ENCODE measurements at regions not wholly inside any gene's neighbourhood (a gene's known extent, or its start where the extent isn't known, plus 50 kb on each side); places are given as distances from the start of the nearest gene placed in this dataset.

- ChIA-PET POLR2A (ENCODE audit: unreplicated experiment) (no interaction called here), CTCF (no interaction called here)
- no TSS peak for BruUV-seq (replicated peaks)
- Histone ChIP-seq H3K9me3 (ENCODE audit: low read length) (no peaks in the 10 kb centered on the region), H3K9me2 (replicated peaks; ENCODE audit: low read length) (no peaks in the 10 kb centered on the region), H3K79me2 (ENCODE audit: low read length) (no peaks in the 10 kb centered on the region), H2AFZ (ENCODE audit: low read length) (no peak overlapping the region), H3K27me3 (ENCODE audit: low read length) (no peaks in the 10 kb centered on the region), H3K4me1 (ENCODE audit: insufficient read depth, low read length) (no peaks in the 10 kb centered on the region), H3F3A (ENCODE audit: low read length, unreplicated experiment) (no peaks in the 10 kb centered on the region), H3K27ac (ENCODE audit: low read length) (no peak overlapping the region), H3K9ac (ENCODE audit: low read length) (no peak overlapping the region), H4K20me1 (ENCODE audit: low read length) (no peaks in the 10 kb centered on the region), H3K4me2 (ENCODE audit: low read length) (no peak overlapping the region), H3K36me3 (ENCODE audit: low read depth, low read length) (no peaks in the 10 kb centered on the region), H3K4me3 (ENCODE audit: low read length) (no peak overlapping the region)
- intact Hi-C loops (cut with micrococcal nuclease): no loop called here
- ATAC-seq (no peak), DNase-seq (no peak)
- TF ChIP-seq EZH2phosphoT487 (IDR thresholded peaks at IDR 0.05; ENCODE audit: borderline replicate concordance, low read length) (no peak), CTCF (conservative IDR thresholded peaks at IDR 0.05; ENCODE audit: low read depth, low read length) (no peak), EZH2 (IDR thresholded peaks at IDR 0.05; ENCODE audit: low read length, unreplicated experiment) (no peak)
These were observed 279.8 kb downstream of the IKZF2 start for GRCh38 chr2:212871597-212871996.

GRCh38 chr2:212864186-212864585 lies 287.2 kb downstream of the IKZF2 start:
- Histone ChIP-seq H3K4me2 (ENCODE audit: low read length) (no peak overlapping the region), H2AFZ (ENCODE audit: low read length) (no peak overlapping the region), H4K20me1 (ENCODE audit: low read length) (no peaks in the 10 kb centered on the region), H3K27me3 (ENCODE audit: low read length) (no peaks in the 10 kb centered on the region), H3K36me3 (ENCODE audit: low read depth, low read length) (peaks cover 8% of the 10 kb centered on the region; the same call in 1 of the 2 replicates), H3F3A (ENCODE audit: low read length, unreplicated experiment) (no peaks in the 10 kb centered on the region), H3K4me1 (ENCODE audit: insufficient read depth, low read length) (no peaks in the 10 kb centered on the region), H3K9me3 (ENCODE audit: low read length) (peaks cover 10% of the 10 kb centered on the region; the same call in 1 of the 2 replicates), H3K79me2 (ENCODE audit: low read length) (no peaks in the 10 kb centered on the region), H3K4me3 (ENCODE audit: low read length) (no peak overlapping the region), H3K9ac (ENCODE audit: low read length) (no peak overlapping the region), H3K27ac (ENCODE audit: low read length) (no peak overlapping the region), H3K9me2 (replicated peaks; ENCODE audit: low read length) (no peaks in the 10 kb centered on the region)
- POLR2A ChIA-PET (ENCODE audit: unreplicated experiment): no interaction called here
- BruUV-seq (replicated peaks): no TSS peak
- ATAC-seq (no peak), DNase-seq (no peak)
- no peak for TF ChIP-seq CTCF (conservative IDR thresholded peaks at IDR 0.05; ENCODE audit: low read depth, low read length)
- CTCF ChIA-PET: no interaction called here
- intact Hi-C loops (cut with micrococcal nuclease): no loop called here

- Histone ChIP-seq H3K9me3 (ENCODE audit: low read length) (peaks cover 10% of the 10 kb centered on the region; the same call in 1 of the 2 replicates), H3K4me1 (ENCODE audit: insufficient read depth, low read length) (no peaks in the 10 kb centered on the region), H3K9ac (ENCODE audit: low read length) (no peak overlapping the region), H3K36me3 (ENCODE audit: low read depth, low read length) (peaks cover 8% of the 10 kb centered on the region; the same call in 1 of the 2 replicates), H4K20me1 (ENCODE audit: low read length) (no peaks in the 10 kb centered on the region), H3K27me3 (ENCODE audit: low read length) (no peaks in the 10 kb centered on the region), H3K79me2 (ENCODE audit: low read length) (no peaks in the 10 kb centered on the region), H2AFZ (ENCODE audit: low read length) (no peak overlapping the region), H3K9me2 (replicated peaks; ENCODE audit: low read length) (no peaks in the 10 kb centered on the region), H3K4me2 (ENCODE audit: low read length) (no peak overlapping the region), H3K4me3 (ENCODE audit: low read length) (no peak overlapping the region), H3F3A (ENCODE audit: low read length, unreplicated experiment) (no peaks in the 10 kb centered on the region), H3K27ac (ENCODE audit: low read length) (no peak overlapping the region)
- BruUV-seq (replicated peaks): no TSS peak
- ATAC-seq (peak; percentile 18; the same call in 1 of the 2 replicates), DNase-seq (peak; percentile 64)
- CTCF ChIA-PET: no interaction called here
- TF ChIP-seq EZH2 (IDR thresholded peaks at IDR 0.05; ENCODE audit: low read length, unreplicated experiment) (no peak), CTCF (conservative IDR thresholded peaks at IDR 0.05; ENCODE audit: low read depth, low read length) (peak; percentile 87)
- intact Hi-C loops (cut with micrococcal nuclease): loop anchor here (1.0 kb wide), 2 partner anchors 177 to 290 kb away; no protein-coding TSS in a partner anchor
- POLR2A ChIA-PET (ENCODE audit: unreplicated experiment): no interaction called here
These were observed 288.2 kb downstream of the IKZF2 start for GRCh38 chr2:212863185-212863588.

Data from PC-3 (cell line).